GM13977 (cell line): ENCODE measurements at regions not wholly inside any gene's neighbourhood (a gene's known extent, or its start where the extent isn't known, plus 50 kb on each side); places are given as distances from the start of the nearest gene placed in this dataset.

Source experiments
- DNase-seq: peaks from one replicate; pipeline ENCODE4 v3.0.0; 2012; ENCODE audit warnings: low spot score
- CTCF ChIP-seq: IDR thresholded peaks from 2 replicates; pipeline ENCODE4 v1.5.1; 2012; ENCODE audit warnings: mild to moderate bottlenecking, control low read depth; ENCODE audit not compliant: insufficient read depth; ENCODE audit errors: extremely low read depth, missing control alignments
- in situ Hi-C: fragments of 300-500 bp; cut with MboI; formaldehyde crosslinking; loops from one replicate; pipeline ENCODE4 v1.12.0; 2022; ENCODE audit warnings: low sequenced_read_pairs, low pct_unique_long_range_greater_than_20kb, mixed read lengths, inconsistent platforms; ENCODE audit not compliant: unreplicated experiment

- in situ Hi-C loops, result no loop called here
Measured at GRCh38 chr5:3393122-3393919, 202.3 kb upstream of the IRX1 start.

GRCh38 chr5:3392306-3392939 lies 203.2 kb upstream of the IRX1 start:
- in situ Hi-C loops, result no loop called here
- TF ChIP-seq CTCF, result no peak
- peak; percentile 31 for DNase-seq

More at GRCh38 chr5:3393122-3393919, 202.3 kb upstream of the IRX1 start:
- DNase-seq, result no peak
- TF ChIP-seq CTCF, result no peak

- DNase-seq, result no peak
- no peak for TF ChIP-seq CTCF
- in situ Hi-C loops, result no loop called here
Measured at GRCh38 chr5:3391210-3391609, 204.4 kb upstream of the IRX1 start.

GRCh38 chr5:3389471-3390026 lies 206.1 kb upstream of the IRX1 start:
- in situ Hi-C loops, result no loop called here
- no peak for DNase-seq
- no peak for TF ChIP-seq CTCF

- TF ChIP-seq CTCF, result no peak
- in situ Hi-C loops, result no loop called here
- DNase-seq, result no peak
Measured at GRCh38 chr5:3386637-3387036, 209.0 kb upstream of the IRX1 start.

GRCh38 chr5:3385991-3386519 lies 209.6 kb upstream of the IRX1 start:
- TF ChIP-seq CTCF, result no peak
- in situ Hi-C loops, result no loop called here
- no peak for DNase-seq
